ENCODE measurements at regions not wholly inside any gene's neighbourhood (a gene's known extent, or its start where the extent isn't known, plus 50 kb on each side); places are given as distances from the start of the nearest gene placed in this dataset.
"Not testable (repeated sequence)": the region's sequence is repeated elsewhere in the genome, so short reads cannot be mapped to it uniquely, and the experiment has no call there.

DNA sequence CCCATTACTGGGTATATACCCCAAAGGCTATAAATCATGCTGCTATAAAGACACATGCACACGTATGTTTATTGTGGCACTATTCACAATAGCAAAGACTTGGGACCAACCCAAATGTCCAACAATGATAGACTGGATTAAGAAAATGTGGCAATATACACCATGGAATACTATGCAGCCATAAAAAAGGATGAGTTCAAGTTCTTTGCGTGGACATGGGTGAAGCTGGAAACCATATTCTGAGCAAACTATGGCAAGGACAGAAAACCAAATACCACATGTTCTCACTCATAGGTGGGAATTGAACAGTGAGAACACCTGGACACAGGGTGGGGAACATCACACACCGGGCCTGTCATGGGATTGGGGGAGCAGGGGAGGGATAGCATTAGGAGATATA lies 54.4 kb upstream of the MUCL1 start:
- not testable (repeated sequence) for H3K4me3 ChIP-seq (ENCODE audit: low read length); DNase-seq (ENCODE audit: low read depth)

GRCh38 chr12:54798651-54799050 lies 55.7 kb upstream of the MUCL1 start:
- no peak for DNase-seq (ENCODE audit: low read depth)
- no peak overlapping the region for H3K4me3 ChIP-seq (ENCODE audit: low read length)
- TF ChIP-seq, protein P1, sequence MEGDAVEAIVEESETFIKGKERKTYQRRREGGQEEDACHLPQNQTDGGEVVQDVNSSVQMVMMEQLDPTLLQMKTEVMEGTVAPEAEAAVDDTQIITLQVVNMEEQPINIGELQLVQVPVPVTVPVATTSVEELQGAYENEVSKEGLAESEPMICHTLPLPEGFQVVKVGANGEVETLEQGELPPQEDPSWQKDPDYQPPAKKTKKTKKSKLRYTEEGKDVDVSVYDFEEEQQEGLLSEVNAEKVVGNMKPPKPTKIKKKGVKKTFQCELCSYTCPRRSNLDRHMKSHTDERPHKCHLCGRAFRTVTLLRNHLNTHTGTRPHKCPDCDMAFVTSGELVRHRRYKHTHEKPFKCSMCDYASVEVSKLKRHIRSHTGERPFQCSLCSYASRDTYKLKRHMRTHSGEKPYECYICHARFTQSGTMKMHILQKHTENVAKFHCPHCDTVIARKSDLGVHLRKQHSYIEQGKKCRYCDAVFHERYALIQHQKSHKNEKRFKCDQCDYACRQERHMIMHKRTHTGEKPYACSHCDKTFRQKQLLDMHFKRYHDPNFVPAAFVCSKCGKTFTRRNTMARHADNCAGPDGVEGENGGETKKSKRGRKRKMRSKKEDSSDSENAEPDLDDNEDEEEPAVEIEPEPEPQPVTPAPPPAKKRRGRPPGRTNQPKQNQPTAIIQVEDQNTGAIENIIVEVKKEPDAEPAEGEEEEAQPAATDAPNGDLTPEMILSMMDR (conservative IDR thresholded peaks at IDR 0.05; ENCODE audit: low read depth, low read length) = no peak

DNA sequence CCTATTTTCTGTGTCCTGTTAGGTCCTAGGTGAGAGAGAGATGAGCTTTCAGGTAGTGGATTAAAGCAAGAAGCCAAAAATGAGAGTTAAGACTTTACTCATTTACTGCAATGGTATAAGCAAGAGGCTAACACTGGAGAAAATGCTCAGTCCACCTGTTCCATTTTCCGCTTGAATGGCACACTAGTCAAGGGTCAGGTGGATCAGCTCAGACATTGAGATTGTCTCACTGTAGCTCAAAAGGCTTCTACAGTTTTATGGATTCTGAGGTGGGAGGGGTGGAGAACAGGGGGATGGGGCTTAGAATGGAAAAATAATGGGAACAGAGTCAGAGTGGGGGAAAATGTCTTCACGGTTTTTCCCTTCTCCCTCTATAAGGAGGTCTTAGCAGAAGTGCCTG lies 57.3 kb upstream of the MUCL1 start:
- TF ChIP-seq, protein P1 (conservative IDR thresholded peaks at IDR 0.05; ENCODE audit: low read depth, low read length) = no peak
- H3K4me3 ChIP-seq (ENCODE audit: low read length) = no peak overlapping the region
- no peak for DNase-seq (ENCODE audit: low read depth)

- DNase-seq (ENCODE audit: low read depth) = no peak
- no peak overlapping the region for H3K4me3 ChIP-seq (ENCODE audit: low read length)
- TF ChIP-seq, protein P1 (conservative IDR thresholded peaks at IDR 0.05; ENCODE audit: low read depth, low read length) = no peak
Measured at GRCh38 chr12:54795644-54796043, 58.7 kb upstream of the MUCL1 start.

DNA sequence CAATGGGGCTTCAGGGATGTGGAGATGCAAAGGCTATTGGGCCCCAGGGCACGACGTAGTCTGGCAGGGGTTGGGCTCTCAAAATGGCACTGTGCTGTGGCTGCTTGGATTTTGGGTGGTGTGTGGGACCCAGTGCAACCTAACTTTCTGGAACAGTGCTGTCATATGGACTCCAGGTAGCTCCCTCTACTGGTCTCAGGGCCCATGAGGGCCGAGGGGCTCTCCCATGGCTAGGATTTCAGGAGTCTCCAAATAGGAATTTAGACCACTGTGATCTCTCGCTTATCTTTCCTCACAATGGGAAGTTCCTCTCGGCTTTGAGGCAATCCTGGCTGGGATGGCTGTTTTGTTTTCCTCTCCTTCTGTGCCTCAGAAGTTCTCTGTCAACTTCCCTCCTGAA lies 68.2 kb upstream of the MUCL1 start:
- no peak overlapping the region for H3K4me3 ChIP-seq (ENCODE audit: low read length)
- TF ChIP-seq, protein P1 (conservative IDR thresholded peaks at IDR 0.05; ENCODE audit: low read depth, low read length) = no peak
- no peak for DNase-seq (ENCODE audit: low read depth)

- no peak overlapping the region for H3K4me3 ChIP-seq (ENCODE audit: low read length)
- TF ChIP-seq, protein P1 (conservative IDR thresholded peaks at IDR 0.05; ENCODE audit: low read depth, low read length) = no peak
Measured at GRCh38 chr12:54784115-54784514, 70.2 kb upstream of the MUCL1 start.

DNA sequence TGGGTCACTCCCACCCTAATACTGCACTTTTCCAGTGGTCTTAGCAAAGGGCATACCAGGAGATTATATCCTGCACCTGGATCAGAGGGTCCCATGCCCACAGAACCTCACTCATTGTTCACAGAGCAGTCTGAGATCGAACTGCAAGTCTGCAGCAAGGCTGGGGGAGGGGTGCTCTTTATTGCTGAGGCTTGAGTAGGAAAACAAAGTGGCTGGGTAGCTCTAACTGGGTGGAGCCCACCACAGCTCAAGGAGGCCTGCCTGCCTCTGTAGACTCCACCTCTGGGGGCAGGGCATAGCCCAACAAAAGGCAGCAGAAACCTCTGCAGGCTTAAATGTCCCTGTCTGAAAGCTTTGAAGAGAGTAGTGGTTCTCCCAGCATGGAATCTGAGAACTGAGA lies 77.3 kb upstream of the MUCL1 start:
- not testable (repeated sequence) for DNase-seq (ENCODE audit: low read depth); H3K4me3 ChIP-seq (ENCODE audit: low read length)

More at GRCh38 chr12:54784115-54784514, 70.2 kb upstream of the MUCL1 start:
- no peak for DNase-seq (ENCODE audit: low read depth)

- DNase-seq (ENCODE audit: low read depth) = no peak
- TF ChIP-seq, protein P1 (conservative IDR thresholded peaks at IDR 0.05; ENCODE audit: low read depth, low read length) = no peak
- H3K4me3 ChIP-seq (ENCODE audit: low read length) = no peak overlapping the region
Measured at GRCh38 chr12:54773593-54773992, 80.7 kb upstream of the MUCL1 start.

Measured in retinal pigment epithelial cell (primary cell).